HG02885 (cell line): ENCODE measurements at regions not wholly inside any gene's neighbourhood (a gene's known extent, or its start where the extent isn't known, plus 50 kb on each side); places are given as distances from the start of the nearest gene placed in this dataset.

Source experiments
- ATAC-seq: cut with Tn5 transposase; IDR thresholded peaks from one replicate; pipeline ENCODE4 v1.9.1; 2021; ENCODE audit warnings: mild to moderate bottlenecking; ENCODE audit not compliant: unreplicated experiment, poor library complexity

DNA sequence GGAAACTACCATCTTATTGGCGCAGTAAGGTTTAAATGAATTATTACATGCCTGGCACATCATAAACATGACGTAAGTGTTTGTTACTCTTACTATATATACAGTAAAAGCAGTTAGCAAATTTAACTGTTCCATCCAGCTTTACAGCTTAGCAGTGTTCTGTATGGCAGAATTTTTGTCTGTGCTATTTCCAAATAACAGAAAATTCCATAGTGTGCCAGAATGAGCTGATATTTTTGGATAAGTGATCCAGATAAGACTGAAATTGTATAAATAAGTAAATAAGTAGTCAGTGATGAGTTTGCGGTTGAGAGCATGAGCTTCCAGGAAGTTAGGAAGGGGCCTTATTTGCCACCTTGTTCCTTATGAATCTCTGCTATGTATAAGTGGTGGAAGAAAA, 236.5 kb upstream of the SLC10A2 start:
- no peak for ATAC-seq

DNA sequence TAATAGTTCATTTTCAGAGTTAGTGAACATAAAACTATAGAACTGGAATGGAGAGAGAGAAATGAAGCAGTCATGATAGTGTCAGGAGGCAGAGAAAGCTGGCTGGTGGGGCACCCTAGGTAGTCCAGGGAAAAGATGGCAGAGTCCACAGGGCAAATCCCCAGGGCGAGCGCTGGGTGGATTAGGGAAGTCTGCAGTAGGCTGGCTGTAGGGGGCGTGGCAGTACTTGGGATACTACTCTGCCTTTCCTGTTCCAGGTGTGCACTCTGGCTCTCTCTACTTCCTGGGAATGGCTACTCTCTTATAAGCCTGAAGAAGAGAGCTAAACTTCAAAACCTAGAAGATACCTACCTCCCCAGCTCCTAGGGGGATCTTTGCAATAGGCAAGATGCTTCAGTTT, 232.9 kb upstream of the SLC10A2 start:
- no peak for ATAC-seq

DNA sequence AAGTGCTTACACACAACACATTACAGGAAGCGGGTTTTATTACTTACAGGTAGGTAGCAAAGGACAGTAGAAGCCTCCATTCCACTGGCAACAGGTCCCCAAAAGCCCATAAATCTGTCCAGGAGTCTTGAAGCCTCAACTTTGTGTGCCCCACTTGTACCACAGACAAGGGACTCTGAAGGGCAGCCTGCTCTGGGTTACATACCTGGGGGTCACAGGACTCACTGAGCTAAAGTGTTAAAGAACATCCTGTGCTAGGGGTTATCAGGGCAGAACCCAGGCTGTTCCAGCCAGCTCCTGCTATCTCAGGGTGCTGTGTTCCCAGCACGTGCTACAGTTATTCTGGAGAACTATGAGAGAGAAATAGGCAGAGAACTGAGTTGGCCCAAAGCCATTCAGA, 230.9 kb upstream of the SLC10A2 start:
- ATAC-seq: no peak

DNA sequence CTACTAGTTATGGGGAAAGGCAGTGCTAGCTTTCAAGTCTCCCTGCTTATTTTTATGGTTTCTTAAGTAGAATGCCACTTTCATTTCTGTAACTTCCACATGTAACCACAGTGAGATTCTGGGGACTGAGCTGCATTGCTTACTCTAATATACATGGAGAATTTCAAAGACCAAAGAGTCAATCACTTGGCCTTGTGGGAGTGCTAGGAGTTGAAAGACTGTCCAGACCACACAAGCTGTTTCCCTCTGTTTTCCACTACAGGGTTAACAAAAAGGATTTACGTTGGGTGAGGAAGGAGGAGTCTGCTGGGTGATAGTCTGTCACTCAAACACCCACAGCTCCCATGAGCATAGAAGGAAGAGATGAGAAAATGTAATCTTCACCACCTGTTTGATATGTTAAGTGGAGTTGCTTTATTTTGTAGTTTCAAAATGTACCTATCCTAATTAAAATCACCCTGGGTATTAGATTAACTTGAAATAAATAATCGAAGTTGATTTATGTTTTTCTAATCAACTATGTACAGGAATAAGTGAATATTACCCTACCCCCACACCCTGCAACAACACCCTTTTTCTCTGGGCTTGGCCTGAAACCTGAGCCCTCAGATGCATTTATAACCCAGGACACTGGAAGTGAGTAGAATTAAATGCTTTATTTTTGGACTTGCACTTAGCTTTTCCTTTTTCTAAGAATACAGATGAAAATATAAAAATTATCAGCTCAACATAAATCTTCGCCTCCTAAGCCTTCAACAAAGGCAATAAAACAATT, 225.8 kb upstream of the SLC10A2 start:
- no peak for ATAC-seq

DNA sequence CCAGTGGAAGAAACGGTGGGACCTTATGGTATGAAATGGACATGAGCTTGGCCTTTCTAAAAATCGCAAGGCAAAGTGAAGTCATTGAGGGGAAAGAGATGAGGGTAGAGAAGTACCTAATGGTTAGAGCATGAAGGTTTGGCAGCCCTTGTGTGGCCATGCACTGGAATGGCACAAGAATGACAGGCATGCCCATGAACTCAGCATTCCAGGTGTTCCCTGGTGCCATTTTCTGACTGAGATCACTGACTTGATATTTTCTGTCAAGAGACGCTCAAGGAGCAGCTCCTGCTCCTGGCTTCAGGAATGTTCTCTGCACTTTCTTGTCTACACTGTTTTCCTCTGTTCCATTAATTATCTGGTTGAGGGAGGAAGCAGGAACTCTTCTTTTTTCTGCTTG, 225.0 kb upstream of the SLC10A2 start:
- no peak for ATAC-seq

DNA sequence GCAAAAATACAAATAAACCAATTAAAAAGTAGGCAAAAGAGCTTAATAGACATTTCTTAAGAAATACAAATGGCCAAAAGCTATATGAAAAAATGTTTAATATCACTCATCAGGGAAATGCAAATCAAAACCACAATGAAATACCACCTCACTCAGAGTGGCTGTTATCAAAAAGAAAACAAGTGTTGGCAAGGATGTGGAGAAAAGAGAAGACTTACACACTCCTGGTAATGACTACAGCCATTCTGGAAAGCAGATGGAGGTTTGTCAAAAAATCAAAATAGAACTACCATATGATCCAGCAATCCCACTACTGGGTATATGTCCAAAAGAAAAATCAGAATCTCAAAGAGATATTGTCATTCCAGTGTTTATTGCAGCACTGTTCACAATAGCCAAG, 223.5 kb upstream of the SLC10A2 start:
- no peak for ATAC-seq

DNA sequence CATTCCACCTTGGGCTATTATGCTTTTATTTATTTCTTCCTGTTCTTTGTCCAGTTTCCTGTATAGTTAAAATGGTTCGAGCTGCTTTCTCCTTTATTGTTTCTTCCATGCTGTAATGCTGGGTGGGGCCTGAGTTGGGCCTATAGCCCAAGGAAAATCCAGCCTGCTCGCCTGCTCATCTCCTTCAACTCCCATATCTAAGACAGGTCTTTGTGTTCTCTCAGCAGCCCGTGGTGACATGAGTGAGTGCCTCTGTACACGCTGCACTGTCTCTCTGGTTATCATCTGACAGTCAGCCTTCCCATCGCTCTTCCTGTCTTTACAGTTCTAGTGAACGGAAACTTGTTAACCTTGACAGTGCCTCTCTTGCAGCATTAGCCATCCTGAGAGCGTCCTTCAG, 221.9 kb upstream of the SLC10A2 start:
- ATAC-seq: peak; percentile 26

DNA sequence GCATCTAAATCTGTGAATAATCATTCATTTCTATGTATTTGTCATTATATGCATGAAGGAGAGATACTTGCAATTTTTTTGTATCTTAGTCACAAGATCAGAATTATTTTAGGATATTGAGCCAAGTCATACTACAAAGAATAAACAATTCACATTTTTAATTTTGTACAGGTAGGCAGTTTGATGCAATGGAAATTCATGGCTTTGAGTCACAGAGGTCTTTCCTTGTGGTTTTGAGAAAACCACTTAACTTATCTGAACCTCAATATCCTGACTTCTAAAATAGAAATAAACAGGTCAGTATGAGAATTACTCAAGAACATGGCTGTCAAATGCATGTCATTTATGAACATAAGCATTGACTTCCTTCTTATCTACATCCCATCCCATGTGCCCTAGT, 221.4 kb upstream of the SLC10A2 start:
- ATAC-seq: peak; percentile 44

DNA sequence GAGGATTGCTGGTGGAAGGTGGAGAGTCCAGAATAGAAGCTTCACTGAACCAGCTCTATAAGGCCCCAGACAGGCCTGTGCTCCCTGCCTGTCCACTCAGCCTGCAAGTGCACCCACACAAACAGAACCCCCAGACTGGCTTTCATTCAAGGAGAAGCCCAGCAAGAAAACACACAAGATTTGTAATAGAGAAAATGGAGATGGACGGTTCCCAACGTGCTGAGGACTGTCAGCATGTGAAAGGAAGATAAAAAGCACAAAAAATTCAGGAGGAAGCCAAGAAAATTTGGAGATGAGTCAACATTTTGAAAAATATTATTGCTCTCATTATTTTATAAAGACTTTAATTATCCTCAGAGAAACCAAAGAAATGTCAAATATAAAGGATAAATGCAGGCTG, 218.2 kb upstream of the SLC10A2 start:
- no peak for ATAC-seq

DNA sequence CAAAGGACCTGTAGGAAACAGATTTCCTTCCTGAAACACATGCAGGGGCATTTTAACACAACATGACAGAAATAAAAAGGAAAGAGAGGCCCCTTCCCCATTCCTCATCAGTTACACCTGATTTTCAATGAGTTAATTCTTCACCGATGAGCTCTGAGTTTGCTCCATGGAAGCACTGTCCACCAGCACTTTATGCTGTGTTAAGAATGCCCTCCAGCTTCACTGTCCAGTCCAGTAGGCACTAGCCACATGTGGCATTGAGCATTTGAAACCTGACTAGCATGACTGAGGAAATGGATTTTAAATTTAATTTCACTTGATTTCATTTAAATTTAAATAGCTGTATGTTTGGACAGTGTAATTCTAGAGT, 217.2 kb upstream of the SLC10A2 start:
- ATAC-seq: no peak

DNA sequence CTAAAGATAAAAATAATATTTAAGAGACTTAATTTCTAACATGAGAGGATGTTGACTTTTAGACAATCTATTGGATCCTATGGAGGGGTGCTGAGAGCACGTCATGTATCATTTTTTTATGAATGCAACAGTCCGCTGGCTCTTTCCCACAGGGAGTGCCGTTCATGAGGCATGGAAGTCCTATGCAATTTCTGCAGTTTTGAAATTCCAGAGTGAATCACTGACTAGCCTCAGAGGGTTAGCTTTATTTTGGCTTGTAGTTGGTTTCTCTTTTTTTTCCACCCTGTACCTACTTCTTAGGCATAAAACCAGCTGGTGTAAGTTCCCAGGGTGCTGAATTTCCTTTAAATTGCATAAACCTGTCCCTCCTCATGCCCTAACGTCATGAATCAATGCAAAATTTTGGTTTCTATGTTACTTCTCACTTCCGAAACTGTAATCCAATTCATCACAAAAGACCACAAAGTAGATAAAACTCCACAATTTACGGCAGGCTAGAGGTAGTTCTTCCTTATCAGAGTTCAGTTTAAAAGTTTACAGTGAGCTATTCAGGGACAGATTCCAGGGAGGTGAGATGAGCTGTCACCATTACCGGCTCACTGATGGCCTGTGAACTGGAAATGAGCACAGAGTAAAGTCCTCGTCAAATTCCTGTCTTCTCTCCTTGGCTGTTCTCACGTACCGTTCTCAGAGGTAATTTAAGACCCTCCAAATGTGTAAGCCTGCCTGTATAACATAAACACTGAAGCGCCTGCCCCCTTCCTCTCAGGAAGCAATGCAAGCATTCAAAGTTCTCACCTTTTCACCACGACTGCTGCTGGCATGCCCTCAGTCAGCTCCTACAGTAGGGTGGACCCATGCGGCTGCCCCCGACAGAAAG, 216.6 kb upstream of the SLC10A2 start:
- ATAC-seq: no peak

DNA sequence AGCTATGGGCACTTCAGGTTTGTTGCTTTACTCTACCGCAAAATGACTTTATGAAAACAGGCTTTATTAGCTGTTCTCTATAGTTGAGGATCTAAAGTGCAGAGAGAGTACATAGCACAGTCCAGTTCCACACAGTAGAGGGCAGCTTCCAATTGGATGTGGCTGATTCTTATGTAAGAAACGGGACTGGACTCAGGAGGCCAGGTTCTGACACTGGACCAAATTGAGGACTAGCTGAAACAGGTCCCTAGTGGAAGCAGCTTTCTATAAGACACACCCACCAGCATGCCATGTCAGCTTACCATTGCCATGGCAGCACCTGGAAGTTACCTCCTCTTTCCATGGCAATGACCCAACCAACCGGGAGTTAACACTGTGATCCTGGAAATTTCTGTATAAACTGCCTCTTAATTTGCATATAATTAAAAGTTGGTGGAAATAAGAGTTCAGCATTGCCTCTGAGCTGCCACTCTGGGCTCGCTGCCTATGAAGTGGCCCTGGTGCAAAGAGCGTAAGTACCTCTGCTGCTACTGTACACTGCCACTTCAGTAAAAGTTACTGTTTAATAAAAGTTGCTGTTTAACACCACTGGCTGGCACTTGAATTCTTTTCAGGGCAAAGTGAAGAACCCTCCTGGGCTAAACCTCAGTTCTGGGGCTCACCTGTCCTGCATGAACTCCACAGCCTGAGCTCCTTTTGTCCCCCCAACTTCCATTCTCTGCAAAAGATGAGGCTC, 211.9 kb upstream of the SLC10A2 start:
- no peak for ATAC-seq

DNA sequence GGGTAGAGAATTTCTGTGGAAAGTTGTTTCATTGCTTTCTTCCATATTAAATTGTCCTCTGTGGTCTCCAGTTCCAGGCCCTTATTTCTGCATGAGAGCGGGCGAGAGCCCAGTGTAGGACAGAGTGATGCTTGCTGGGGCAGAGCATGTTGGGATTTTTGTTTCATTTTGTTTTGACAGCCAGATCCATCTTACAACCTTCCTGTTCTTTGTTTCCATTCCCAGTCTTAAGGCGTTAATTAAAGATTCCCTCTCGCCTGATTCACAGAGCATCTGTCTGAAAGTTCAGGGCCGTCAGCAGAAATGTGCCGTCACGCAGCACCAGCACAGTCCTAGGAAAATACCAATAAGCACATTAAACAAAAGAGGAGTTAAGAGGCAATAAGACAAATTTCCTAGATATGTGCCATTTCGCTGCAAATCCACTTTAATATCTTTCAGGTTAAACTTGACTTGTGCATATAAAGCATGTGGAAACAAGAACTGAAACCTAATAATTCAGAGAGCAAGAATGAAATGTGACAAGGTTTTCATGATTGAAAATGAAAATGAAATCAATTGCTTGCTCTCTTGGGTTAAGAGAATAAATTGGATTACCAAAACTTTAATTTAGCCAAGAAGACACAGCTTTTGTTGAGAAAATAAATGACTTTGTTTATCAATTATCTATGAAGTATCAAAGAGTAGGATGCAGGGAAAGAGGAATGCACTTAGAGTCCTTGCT, 210.7 kb upstream of the SLC10A2 start:
- ATAC-seq: peak; percentile 89

DNA sequence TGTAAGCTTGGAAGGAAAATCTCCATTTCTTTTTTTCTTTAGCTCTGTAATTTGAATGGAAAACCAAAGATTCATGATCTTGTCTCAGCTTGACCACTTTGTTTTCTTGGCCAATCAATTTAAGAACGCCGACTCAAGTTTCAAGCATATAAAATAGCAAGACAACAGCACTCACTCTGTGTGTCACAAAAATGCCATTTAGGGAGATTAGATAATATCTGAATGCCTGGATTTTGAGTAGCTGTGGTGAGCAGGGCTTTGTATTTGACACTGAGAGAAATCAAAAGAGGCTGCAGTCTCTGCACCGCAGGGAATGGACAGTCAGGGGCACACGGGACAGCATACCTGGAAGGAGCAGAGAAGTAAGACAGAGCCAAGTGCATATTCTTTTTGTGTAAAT, 209.5 kb upstream of the SLC10A2 start:
- ATAC-seq: no peak

DNA sequence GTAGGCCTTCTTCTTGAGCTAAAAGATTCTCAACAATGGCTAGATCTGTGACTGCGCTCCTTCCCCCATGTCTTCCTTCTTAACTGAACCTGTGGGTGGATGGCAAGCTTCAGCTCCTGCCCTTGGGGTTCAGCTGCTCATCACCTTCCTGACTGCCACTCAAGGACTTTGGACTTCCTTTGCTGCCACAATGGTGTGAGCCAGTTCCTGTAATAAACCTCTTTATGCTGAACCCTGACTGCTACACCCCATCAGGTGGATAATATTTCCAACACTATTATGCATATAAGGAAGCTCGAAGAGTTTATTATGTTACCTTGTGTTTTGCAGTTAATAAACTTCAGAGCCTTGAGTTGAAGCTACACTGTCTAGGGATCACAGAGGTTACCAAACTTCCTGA, 208.9 kb upstream of the SLC10A2 start:
- ATAC-seq: no peak

DNA sequence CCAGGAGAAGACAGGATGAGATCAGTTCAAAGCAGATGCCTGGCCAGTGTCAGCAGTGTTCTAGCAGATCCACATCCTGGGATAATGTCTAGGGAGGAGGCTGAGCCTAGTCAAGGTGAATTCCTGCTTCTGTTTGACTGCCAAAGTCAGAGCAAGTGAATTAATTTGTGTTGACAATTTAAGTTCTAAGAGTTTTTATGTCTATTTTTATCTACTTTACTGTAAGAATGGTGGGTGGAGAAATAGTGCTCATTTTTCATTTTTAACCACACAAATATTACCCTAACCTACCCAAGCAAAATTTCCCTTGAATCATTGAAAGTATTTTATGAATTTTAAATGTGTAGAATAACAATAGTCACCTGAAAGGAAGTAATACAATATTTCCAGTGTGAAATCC, 207.6 kb upstream of the SLC10A2 start:
- ATAC-seq: no peak

DNA sequence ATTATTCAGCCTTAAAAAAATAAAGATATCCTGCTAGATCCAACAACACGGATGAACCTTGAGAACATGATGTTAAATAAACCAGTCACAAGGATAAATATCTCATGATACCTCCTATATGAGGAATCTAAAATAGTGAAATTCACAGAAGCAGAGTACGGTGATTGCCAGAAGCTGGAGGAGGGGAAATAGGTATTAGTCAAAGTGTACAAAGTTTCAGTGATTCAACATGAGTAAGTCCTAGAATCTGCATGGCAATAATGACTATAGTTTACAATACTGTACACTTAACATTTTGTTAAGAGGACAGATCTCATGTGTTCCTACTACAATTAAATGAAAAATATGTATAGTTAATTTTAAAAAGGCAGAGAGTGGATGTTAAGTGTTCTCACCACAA, 206.6 kb upstream of the SLC10A2 start:
- peak; percentile 44 for ATAC-seq

DNA sequence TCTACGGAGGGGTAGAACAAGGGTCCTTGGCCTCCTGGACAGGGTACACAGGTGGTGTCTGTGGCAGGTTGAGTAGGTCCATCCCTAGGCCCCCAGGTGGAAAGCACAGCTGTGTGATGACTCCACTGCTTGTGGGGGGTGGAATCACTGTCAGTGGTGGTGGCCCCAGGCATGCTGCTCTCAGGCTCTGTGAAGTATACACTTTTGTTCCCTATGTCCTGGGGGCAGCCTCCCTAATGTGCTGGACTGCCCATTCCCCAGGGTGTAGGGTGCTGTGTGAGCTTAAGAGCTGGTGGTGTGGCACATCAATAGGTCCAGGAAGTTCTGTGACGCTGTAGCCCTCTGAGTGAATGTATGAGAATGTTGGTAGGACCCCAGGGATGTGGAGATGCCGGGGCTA, 197.2 kb upstream of the SLC10A2 start:
- no peak for ATAC-seq

DNA sequence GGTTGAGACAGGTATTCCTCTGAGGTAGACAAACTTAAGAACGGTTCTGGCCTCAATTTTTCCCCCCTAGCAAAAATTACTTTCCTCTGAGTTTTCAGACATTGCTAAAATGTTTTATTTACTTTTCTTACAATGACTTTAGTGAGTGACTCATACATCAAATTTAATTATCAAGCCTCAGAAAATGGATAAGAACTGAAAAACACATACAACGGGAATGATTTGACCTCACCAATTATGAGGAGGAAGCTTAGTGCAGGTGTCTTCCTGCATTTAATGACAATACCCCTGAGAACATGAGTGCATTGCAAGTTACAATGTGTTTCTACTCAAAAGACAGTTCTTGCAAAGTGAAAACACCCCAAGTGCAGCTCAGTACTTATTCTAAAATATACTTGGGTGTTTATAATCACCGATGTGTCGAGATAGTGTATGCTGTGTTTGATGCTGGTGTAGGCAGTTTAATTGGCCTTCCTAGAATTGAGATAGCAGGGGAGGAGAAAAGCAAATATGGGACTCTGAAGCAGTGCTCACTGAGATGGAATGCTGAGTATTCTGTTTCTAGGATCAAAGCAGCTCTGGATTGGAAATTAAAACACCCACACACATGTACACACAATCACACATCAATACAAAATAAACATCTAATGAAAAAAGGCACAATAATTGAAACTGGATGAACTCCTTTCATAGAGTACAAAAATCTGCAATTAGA, 189.5 kb upstream of the SLC10A2 start:
- ATAC-seq: no peak

DNA sequence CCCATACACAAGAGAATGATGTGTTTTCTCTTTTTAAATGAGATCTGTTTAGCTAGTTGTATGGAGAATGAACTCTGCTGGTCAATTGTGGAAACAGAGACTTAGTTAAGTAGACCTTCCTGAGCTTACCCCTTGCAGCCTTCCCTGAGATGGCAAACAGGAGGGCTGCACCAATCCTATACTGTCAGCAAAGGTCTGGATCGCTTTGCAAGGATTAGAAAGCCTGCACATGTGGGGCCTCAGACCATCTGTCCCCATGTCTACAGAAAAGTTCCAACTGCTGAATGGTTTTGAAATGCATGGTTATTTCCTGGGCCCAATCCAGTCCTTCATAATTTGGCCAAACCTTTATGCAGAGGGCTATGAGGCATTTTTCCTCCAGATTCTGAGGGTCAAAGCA, 183.9 kb upstream of the SLC10A2 start:
- ATAC-seq: no peak
